Fibroblast of skin of back (primary cell): ENCODE measurements at regions not wholly inside any gene's neighbourhood (a gene's known extent, or its start where the extent isn't known, plus 50 kb on each side); places are given as distances from the start of the nearest gene placed in this dataset.
"Not testable (repeated sequence)": the region's sequence is repeated elsewhere in the genome, so short reads cannot be mapped to it uniquely, and the experiment has no call there.

Source experiments
- DNase-seq: peaks from one replicate; pipeline ENCODE4 v3.0.0-alpha.2; 2013

- no peak for DNase-seq
Measured at GRCh38 chr13:62444805-62445204, 1029.2 kb upstream of the PCDH20 start.

- no peak for DNase-seq
Measured at GRCh38 chr13:62434081-62434480, 1018.4 kb upstream of the PCDH20 start.

- DNase-seq, result no peak
Measured at GRCh38 chr13:62433660-62434059, 1018.0 kb upstream of the PCDH20 start.

- no peak for DNase-seq
Measured at GRCh38 chr13:62432906-62433305, 1017.3 kb upstream of the PCDH20 start.

- DNase-seq, result no peak
Measured at GRCh38 chr13:62432295-62432694, 1016.6 kb upstream of the PCDH20 start.

- DNase-seq, result no peak
Measured at GRCh38 chr13:62431852-62432251, 1016.2 kb upstream of the PCDH20 start.

- peak; percentile 2 for DNase-seq
Measured at GRCh38 chr13:62418872-62419271, 1003.2 kb upstream of the PCDH20 start.

- no peak for DNase-seq
Measured at GRCh38 chr13:62418376-62418775, 1002.7 kb upstream of the PCDH20 start.

GRCh38 chr13:62407871-62408270, 992.2 kb upstream of the PCDH20 start:
- no peak for DNase-seq

GRCh38 chr13:62388515-62388914, 972.9 kb upstream of the PCDH20 start:
- no peak for DNase-seq

- DNase-seq, result peak; percentile 0
Measured at GRCh38 chr13:62387647-62388046, 972.0 kb upstream of the PCDH20 start.

- not testable (repeated sequence) for DNase-seq
Measured at GRCh38 chr13:62379241-62379640, 963.6 kb upstream of the PCDH20 start.

- no peak for DNase-seq
Measured at GRCh38 chr13:62377838-62378237, 962.2 kb upstream of the PCDH20 start.

GRCh38 chr13:62375653-62376052, 960.0 kb upstream of the PCDH20 start:
- DNase-seq, result no peak

GRCh38 chr13:62371737-62372136, 956.1 kb upstream of the PCDH20 start:
- no peak for DNase-seq

- DNase-seq, result not testable (repeated sequence)
Measured at GRCh38 chr13:62367971-62368370, 952.3 kb upstream of the PCDH20 start.

- DNase-seq, result no peak
Measured at GRCh38 chr13:62360609-62361008, 945.0 kb upstream of the PCDH20 start.

GRCh38 chr13:62358646-62358932, 942.9 kb upstream of the PCDH20 start:
- no peak for DNase-seq

GRCh38 chr13:62357887-62358645, 942.4 kb upstream of the PCDH20 start:
- DNase-seq, result peak; percentile 61

GRCh38 chr13:62356977-62357376, 941.3 kb upstream of the PCDH20 start:
- DNase-seq, result no peak

- no peak for DNase-seq
Measured at GRCh38 chr13:62337109-62337880, 921.6 kb upstream of the PCDH20 start.

- no peak for DNase-seq
Measured at GRCh38 chr13:62336507-62336906, 920.9 kb upstream of the PCDH20 start.

- no peak for DNase-seq
Measured at GRCh38 chr13:62333466-62333865, 917.8 kb upstream of the PCDH20 start.

GRCh38 chr13:62331384-62331783, 915.7 kb upstream of the PCDH20 start:
- no peak for DNase-seq
